ENCODE measurements at regions not wholly inside any gene's neighbourhood (a gene's known extent, or its start where the extent isn't known, plus 50 kb on each side); places are given as distances from the start of the nearest gene placed in this dataset.
"Not testable (repeated sequence)": the region's sequence is repeated elsewhere in the genome, so short reads cannot be mapped to it uniquely, and the experiment has no call there.

GRCh38 chr3:180424305-180424704 is 177.7 kb upstream of the TTC14 start:
- not testable (repeated sequence) for DNase-seq

- DNase-seq: no peak
These were observed 171.1 kb upstream of the TTC14 start for GRCh38 chr3:180430896-180431295.

- no peak for DNase-seq
These were observed 168.8 kb upstream of the TTC14 start for GRCh38 chr3:180433152-180433551.

GRCh38 chr3:180447136-180447535 is 154.8 kb upstream of the TTC14 start:
- no peak for DNase-seq

- not testable (repeated sequence) for DNase-seq
These were observed 153.6 kb upstream of the TTC14 start for GRCh38 chr3:180448407-180448806.

- no peak for DNase-seq
These were observed 144.7 kb upstream of the TTC14 start for GRCh38 chr3:180457225-180457624.

GRCh38 chr3:180466401-180467011 is 135.5 kb upstream of the TTC14 start:
- no peak for DNase-seq

GRCh38 chr3:180467177-180467576 is 134.8 kb upstream of the TTC14 start:
- DNase-seq: no peak

- no peak for DNase-seq
These were observed 132.8 kb upstream of the TTC14 start for GRCh38 chr3:180469149-180469548.

GRCh38 chr3:180478695-180479094 is 123.3 kb upstream of the TTC14 start:
- DNase-seq: no peak

- DNase-seq: no peak
These were observed 109.9 kb upstream of the TTC14 start for GRCh38 chr3:180492047-180492446.

GRCh38 chr3:180496995-180497394 is 105.0 kb upstream of the TTC14 start:
- DNase-seq: no peak

GRCh38 chr3:180516368-180516767 is 85.6 kb upstream of the TTC14 start:
- DNase-seq: no peak

- DNase-seq: no peak
These were observed 78.9 kb upstream of the TTC14 start for GRCh38 chr3:180523040-180523439.

GRCh38 chr3:180528843-180529242 is 73.1 kb upstream of the TTC14 start:
- no peak for DNase-seq

GRCh38 chr3:180529778-180530177 is 72.2 kb upstream of the TTC14 start:
- DNase-seq: no peak

GRCh38 chr3:180530276-180530675 is 71.7 kb upstream of the TTC14 start:
- DNase-seq: no peak

- DNase-seq: no peak
These were observed 70.4 kb upstream of the TTC14 start for GRCh38 chr3:180531303-180532278.

- no peak for DNase-seq
These were observed 67.1 kb upstream of the TTC14 start for GRCh38 chr3:180534828-180535227.

- no peak for DNase-seq
These were observed 63.5 kb upstream of the TTC14 start for GRCh38 chr3:180538493-180538892.

- DNase-seq: no peak
These were observed 58.1 kb upstream of the TTC14 start for GRCh38 chr3:180543877-180544276.

- DNase-seq: no peak
These were observed 55.1 kb upstream of the TTC14 start for GRCh38 chr3:180546863-180547262.

- no peak for DNase-seq
These were observed 53.9 kb upstream of the TTC14 start for GRCh38 chr3:180548050-180548449.
